ENCODE measurements at regions not wholly inside any gene's neighbourhood (a gene's known extent, or its start where the extent isn't known, plus 50 kb on each side); places are given as distances from the start of the nearest gene placed in this dataset.

- TF ChIP-seq CTCF (IDR thresholded peaks at IDR 0.05): no peak
- Histone ChIP-seq H3K36me3 (no peaks in the 10 kb centered on the region), H3K4me3 (no peak overlapping the region), H3K27me3 (replicated peaks; ENCODE audit: insufficient read depth) (no peaks in the 10 kb centered on the region), H3K4me1 (ENCODE audit: control insufficient read depth in 1 of 2, low read depth in 2 of 2) (peaks cover 13 to 28% of the 10 kb centered on the region in 2 donors), H3K9me3 (no peaks in the 10 kb centered on the region), H3K27ac (no peak overlapping the region)
- DNase-seq (ENCODE audit: low spot score): no peak
- no peak for ATAC-seq (ENCODE audit: insufficient number of reproducible peaks, low FRiP score, low read depth)
Observed at GRCh38 chr6:167538746-167539145, 213.9 kb downstream of the TTLL2 start.

GRCh38 chr6:167540796-167541195, 215.9 kb downstream of the TTLL2 start:
- Histone ChIP-seq H3K9me3 (no peaks in the 10 kb centered on the region), H3K27ac (peak overlapping the region; percentile 66 to 74), H3K4me1 (ENCODE audit: control insufficient read depth in 1 of 2, low read depth in 2 of 2) (peaks cover 19 to 46% of the 10 kb centered on the region in 2 donors), H3K36me3 (no peaks in the 10 kb centered on the region), H3K27me3 (replicated peaks; ENCODE audit: insufficient read depth) (no peaks in the 10 kb centered on the region), H3K4me3 (peak overlapping the region; percentile 27)
- DNase-seq (ENCODE audit: low spot score) (no peak), ATAC-seq (ENCODE audit: insufficient number of reproducible peaks, low FRiP score, low read depth) (no peak)
- no peak for TF ChIP-seq CTCF (IDR thresholded peaks at IDR 0.05)

DNA sequence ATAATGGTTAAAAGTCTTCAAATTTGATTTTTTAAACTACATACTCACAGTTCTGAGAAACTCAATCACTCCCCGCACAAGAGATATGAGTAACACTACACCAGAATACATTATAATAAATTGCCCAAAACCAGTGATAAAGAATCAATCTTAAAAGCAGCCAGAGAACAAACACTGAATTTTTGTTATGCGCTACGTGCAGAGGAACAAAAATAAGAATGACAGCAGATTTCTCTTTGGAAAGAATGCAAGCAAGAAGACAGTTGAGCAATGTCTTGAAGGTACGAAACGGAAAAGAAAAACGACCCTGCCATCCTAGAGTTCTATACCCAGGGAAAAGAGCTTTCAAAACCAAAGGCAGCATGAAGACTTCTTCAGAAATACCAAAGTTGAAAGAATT, 216.7 kb downstream of the TTLL2 start:
- Histone ChIP-seq H3K27me3 (replicated peaks; ENCODE audit: insufficient read depth) (no peaks in the 10 kb centered on the region), H3K27ac (peak overlapping the region in 1 of 2 donors; percentile 74), H3K9me3 (peaks cover 2% of the 10 kb centered on the region), H3K36me3 (no peaks in the 10 kb centered on the region), H3K4me3 (no peak overlapping the region), H3K4me1 (ENCODE audit: control insufficient read depth in 1 of 2, low read depth in 2 of 2) (peaks cover 19 to 53% of the 10 kb centered on the region in 2 donors)
- ATAC-seq (ENCODE audit: insufficient number of reproducible peaks, low FRiP score, low read depth): no peak
- DNase-seq (ENCODE audit: low spot score): no peak
- TF ChIP-seq CTCF (IDR thresholded peaks at IDR 0.05): no peak

- DNase-seq (ENCODE audit: low spot score) (no peak), ATAC-seq (ENCODE audit: insufficient number of reproducible peaks, low FRiP score, low read depth) (peak; percentile 54)
- Histone ChIP-seq H3K27ac (peak overlapping the region; percentile 78 to 88), H3K4me1 (ENCODE audit: control insufficient read depth in 1 of 2, low read depth in 2 of 2) (peaks cover 23 to 74% of the 10 kb centered on the region in 2 donors), H3K9me3 (peaks cover 3% of the 10 kb centered on the region), H3K27me3 (replicated peaks; ENCODE audit: insufficient read depth) (no peaks in the 10 kb centered on the region), H3K4me3 (peak overlapping the region; percentile 42), H3K36me3 (no peaks in the 10 kb centered on the region)
- TF ChIP-seq CTCF (IDR thresholded peaks at IDR 0.05): no peak
Observed at GRCh38 chr6:167543602-167544497, 219.0 kb downstream of the TTLL2 start.

DNA sequence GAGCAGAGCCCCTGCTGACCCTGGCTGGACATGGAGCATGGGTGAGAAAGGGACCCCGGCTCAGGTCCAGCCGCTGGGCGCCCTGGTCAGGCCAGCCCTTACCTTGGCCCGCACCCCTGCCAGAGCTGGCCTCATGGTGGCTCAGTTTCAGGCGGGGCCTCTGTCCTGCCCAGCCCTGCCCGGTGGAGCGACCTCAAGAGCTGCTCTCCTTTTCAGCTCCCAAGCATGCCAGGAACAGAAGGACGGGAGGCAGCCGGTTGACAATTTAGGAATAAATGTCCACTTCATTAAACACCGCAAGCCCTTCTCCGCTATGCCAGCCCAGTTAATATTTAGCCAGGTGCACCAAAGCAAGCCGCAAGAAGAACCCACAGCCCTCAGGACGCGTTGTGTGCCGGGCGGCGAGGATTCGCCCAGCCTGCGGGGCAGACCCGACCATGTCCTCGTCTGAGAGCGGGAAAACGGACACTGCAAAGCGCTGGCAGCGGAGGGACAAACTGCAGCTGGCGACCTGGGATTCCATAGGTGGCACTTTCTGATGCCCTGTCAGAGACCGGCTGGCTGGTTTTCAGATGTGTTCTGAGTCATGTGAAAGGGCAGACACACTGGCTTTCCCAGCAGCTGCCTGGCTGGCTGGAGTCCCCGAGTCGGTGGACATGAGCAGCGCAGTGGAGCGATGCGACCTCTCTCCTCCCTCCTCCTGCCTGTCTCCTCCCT, 221.9 kb downstream of the TTLL2 start:
- Histone ChIP-seq H3K36me3 (no peaks in the 10 kb centered on the region), H3K27ac (peak overlapping the region; percentile 17 to 73), H3K27me3 (replicated peaks; ENCODE audit: insufficient read depth) (no peaks in the 10 kb centered on the region), H3K4me1 (ENCODE audit: control insufficient read depth in 1 of 2, low read depth in 2 of 2) (peaks cover 36 to 82% of the 10 kb centered on the region in 2 donors), H3K4me3 (no peak overlapping the region), H3K9me3 (peaks cover 3% of the 10 kb centered on the region)
- ATAC-seq (ENCODE audit: insufficient number of reproducible peaks, low FRiP score, low read depth) (no peak), DNase-seq (ENCODE audit: low spot score) (no peak)
- TF ChIP-seq CTCF (IDR thresholded peaks at IDR 0.05): no peak
